ENCODE measurements at regions not wholly inside any gene's neighbourhood (a gene's known extent, or its start where the extent isn't known, plus 50 kb on each side); places are given as distances from the start of the nearest gene placed in this dataset.

DNA sequence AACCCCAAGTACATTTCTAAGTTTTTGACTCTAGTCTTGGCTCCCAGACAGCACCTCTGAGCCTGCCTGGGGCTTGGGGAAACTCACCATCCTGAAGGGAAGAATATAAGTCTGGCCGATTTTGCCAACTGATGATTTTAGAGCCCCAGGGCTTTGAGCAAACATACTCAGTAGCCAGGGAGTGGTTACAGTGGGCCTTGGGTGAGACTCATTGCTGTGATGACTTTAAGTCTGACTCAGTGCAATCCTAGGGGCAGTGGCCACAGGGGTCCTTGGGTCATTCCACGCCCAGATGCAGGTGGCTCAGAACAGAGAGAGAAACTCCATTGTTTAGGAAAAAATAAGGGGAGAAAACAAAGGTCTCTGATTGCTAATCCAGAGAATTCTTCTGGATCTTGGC, 312.0 kb upstream of the EDIL3 start:
- Histone ChIP-seq H3K27ac (no peak overlapping the region), H3K9me3 (ENCODE audit: low read depth) (no peaks in the 10 kb centered on the region), H3K4me3 (no peak overlapping the region), H3K27me3 (no peaks in the 10 kb centered on the region), H3K4me1 (ENCODE audit: low read depth) (no peaks in the 10 kb centered on the region), H3K36me3 (no peaks in the 10 kb centered on the region)
- no peak for DNase-seq (ENCODE audit: low read depth in 1 of 2, low spot score in 1 of 2)
- TF ChIP-seq, protein P1, sequence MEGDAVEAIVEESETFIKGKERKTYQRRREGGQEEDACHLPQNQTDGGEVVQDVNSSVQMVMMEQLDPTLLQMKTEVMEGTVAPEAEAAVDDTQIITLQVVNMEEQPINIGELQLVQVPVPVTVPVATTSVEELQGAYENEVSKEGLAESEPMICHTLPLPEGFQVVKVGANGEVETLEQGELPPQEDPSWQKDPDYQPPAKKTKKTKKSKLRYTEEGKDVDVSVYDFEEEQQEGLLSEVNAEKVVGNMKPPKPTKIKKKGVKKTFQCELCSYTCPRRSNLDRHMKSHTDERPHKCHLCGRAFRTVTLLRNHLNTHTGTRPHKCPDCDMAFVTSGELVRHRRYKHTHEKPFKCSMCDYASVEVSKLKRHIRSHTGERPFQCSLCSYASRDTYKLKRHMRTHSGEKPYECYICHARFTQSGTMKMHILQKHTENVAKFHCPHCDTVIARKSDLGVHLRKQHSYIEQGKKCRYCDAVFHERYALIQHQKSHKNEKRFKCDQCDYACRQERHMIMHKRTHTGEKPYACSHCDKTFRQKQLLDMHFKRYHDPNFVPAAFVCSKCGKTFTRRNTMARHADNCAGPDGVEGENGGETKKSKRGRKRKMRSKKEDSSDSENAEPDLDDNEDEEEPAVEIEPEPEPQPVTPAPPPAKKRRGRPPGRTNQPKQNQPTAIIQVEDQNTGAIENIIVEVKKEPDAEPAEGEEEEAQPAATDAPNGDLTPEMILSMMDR (IDR thresholded peaks at IDR 0.05; ENCODE audit: low read depth, low read length), result no peak

DNA sequence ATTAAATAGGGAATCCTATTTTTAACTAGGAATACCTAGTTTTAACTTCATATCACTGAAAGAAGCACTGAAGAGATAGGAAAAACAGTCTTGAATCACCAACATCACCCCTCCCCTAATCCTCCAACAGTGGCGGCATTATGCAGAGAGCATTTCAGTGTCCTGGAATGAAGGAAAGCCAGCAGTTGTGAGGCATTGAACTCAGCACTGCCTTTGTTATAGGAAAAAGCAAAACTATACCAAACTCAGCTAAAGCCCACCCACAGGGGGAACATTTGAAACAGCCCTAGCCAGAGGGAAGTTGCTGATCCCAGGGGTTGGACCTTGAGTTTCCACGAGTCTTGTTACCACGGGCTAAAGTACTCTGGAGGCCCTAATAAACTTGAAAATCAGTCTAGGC, 310.6 kb upstream of the EDIL3 start:
- Histone ChIP-seq H3K4me3 (no peak overlapping the region), H3K27ac (no peak overlapping the region), H3K4me1 (ENCODE audit: low read depth) (no peaks in the 10 kb centered on the region), H3K9me3 (ENCODE audit: low read depth) (no peaks in the 10 kb centered on the region), H3K27me3 (no peaks in the 10 kb centered on the region), H3K36me3 (no peaks in the 10 kb centered on the region)
- no peak for DNase-seq (ENCODE audit: low read depth in 1 of 2, low spot score in 1 of 2)
- TF ChIP-seq, protein P1 (IDR thresholded peaks at IDR 0.05; ENCODE audit: low read depth, low read length), result no peak

DNA sequence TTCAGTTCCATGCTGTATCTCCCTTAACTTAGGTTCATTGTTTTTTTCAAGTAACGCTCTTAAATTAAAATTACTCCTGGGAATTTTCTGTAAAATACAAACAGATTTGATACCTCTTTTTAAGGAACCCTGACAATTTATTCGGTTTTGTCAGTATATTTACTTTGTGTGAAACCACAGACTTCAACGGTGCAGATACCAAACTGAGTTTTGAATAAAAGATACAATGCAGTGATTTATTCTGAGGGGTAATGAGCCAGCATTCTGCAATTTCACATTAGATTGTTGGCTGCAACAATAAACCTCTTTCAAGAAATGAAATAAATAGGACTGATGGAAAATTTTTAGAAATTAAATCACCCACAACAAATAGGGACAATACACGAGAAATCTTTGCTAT, 308.6 kb upstream of the EDIL3 start:
- H3K4me1 ChIP-seq (ENCODE audit: low read depth), result no peaks in the 10 kb centered on the region
- H3K4me3 ChIP-seq, result no peak overlapping the region
- no peak overlapping the region for H3K27ac ChIP-seq
- TF ChIP-seq, protein P1 (IDR thresholded peaks at IDR 0.05; ENCODE audit: low read depth, low read length), result no peak
- H3K36me3 ChIP-seq, result no peaks in the 10 kb centered on the region
- no peaks in the 10 kb centered on the region for H3K27me3 ChIP-seq
- DNase-seq (ENCODE audit: low read depth in 1 of 2, low spot score in 1 of 2), result no peak
- H3K9me3 ChIP-seq (ENCODE audit: low read depth), result no peaks in the 10 kb centered on the region

DNA sequence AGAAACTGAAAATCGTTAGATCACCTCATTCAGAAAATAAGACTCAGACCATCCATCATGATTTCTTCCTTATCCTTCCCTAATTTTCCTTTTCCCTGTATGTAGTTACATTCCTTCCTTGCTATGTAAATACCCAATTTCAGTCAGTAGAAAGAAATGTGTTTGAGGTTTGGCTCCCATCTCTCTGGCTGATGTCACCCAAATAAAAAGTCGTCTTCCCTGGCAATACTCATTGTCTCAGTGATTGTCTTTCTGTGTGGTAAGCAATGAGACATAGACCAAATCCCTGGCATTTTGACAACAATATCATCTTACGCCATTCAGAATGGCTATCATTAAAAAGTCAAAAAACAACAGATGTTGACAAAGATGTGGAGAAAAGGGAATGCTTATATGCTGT, 303.9 kb upstream of the EDIL3 start:
- H3K27ac ChIP-seq, result no peak overlapping the region
- peak in 1 of 2 donors; percentile 87 for DNase-seq (ENCODE audit: low read depth in 1 of 2, low spot score in 1 of 2)
- no peaks in the 10 kb centered on the region for H3K27me3 ChIP-seq

DNA sequence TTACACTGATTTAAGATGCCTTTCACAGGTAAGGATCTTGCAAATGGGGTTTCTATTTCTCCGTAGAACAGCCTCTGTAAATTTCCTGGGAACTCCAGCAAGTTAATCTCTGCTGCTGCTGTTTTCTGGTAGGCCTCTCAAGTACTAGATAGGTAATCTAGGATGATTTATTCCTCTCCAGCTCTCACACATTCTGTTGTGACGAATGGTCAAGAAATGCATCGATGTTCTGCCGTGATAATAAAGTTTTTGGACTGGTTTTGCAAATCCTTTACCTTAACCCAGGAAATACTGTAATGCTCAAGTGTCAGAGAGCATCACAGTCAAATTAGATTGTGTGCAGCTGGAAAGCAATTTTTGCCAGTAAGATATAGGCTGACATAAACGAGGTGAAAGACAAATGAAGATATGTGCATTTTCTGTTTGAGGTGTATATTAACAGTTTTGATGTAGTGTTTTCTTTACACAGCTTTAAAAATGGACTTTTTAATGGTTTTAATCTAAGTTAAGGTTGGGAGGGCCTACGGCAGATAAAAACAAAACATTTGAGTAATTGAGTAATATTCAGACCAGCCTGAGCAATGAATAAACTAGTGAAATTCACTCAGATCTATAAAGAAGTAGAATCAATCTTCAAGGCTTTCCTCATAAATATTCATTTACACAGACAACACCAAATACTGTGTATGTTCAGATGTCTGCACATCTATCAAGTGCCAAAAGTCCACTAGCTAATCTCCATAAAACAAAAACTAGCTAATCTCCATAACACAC, 300.6 kb upstream of the EDIL3 start:
- Histone ChIP-seq H3K4me1 (ENCODE audit: low read depth) (no peaks in the 10 kb centered on the region), H3K9me3 (ENCODE audit: low read depth) (no peaks in the 10 kb centered on the region), H3K27ac (no peak overlapping the region), H3K36me3 (no peaks in the 10 kb centered on the region), H3K27me3 (no peaks in the 10 kb centered on the region), H3K4me3 (no peak overlapping the region)
- TF ChIP-seq, protein P1 (IDR thresholded peaks at IDR 0.05; ENCODE audit: low read depth, low read length), result no peak
- DNase-seq (ENCODE audit: low read depth in 1 of 2, low spot score in 1 of 2), result no peak

More for the DNA sequence above, 303.9 kb upstream of the EDIL3 start:
- H3K4me3 ChIP-seq, result no peak overlapping the region
- no peaks in the 10 kb centered on the region for H3K9me3 ChIP-seq (ENCODE audit: low read depth)
- TF ChIP-seq, protein P1 (IDR thresholded peaks at IDR 0.05; ENCODE audit: low read depth, low read length), result no peak
- no peaks in the 10 kb centered on the region for H3K4me1 ChIP-seq (ENCODE audit: low read depth)
- H3K36me3 ChIP-seq, result no peaks in the 10 kb centered on the region

All from cardiac muscle cell (in vitro differentiated cells and primary cell).